Lower leg skin (tissue), 3 donors: ENCODE measurements at regions not wholly inside any gene's neighbourhood (a gene's known extent, or its start where the extent isn't known, plus 50 kb on each side); places are given as distances from the start of the nearest gene placed in this dataset.

Experiments
- CTCF ChIP-seq, 3 donors: fragments of 450-650 bp; IDR thresholded peaks; one replicate each; pipeline ENCODE4 v1.5.1; 2016; ENCODE audit warnings: antibody characterized with exemption in 3 of 3, mild to moderate bottlenecking in 3 of 3, moderate library complexity in 2 of 3
- POLR2A ChIP-seq, 2 donors: fragments of 450-650 bp; IDR thresholded peaks; one replicate each; pipeline ENCODE4 v1.6.1; 2016 to 2017; ENCODE audit warnings: antibody characterized with exemption in 2 of 2, mild to moderate bottlenecking in 1 of 2, moderate library complexity in 1 of 2

GRCh38 chr15:69883306-69883705 lies 214.4 kb downstream of the TLE3 start:
- no peak for TF ChIP-seq CTCF (IDR thresholded peaks at IDR 0.05)
- TF ChIP-seq POLR2A (IDR thresholded peaks at IDR 0.05): no peak
